ENCODE measurements at regions not wholly inside any gene's neighbourhood (a gene's known extent, or its start where the extent isn't known, plus 50 kb on each side); places are given as distances from the start of the nearest gene placed in this dataset.
A peak's percentile ranks its signal among the peaks of the same experiment; 100 is the strongest.
"Not testable (repeated sequence)": the region's sequence is repeated elsewhere in the genome, so short reads cannot be mapped to it uniquely, and the experiment has no call there.

DNA sequence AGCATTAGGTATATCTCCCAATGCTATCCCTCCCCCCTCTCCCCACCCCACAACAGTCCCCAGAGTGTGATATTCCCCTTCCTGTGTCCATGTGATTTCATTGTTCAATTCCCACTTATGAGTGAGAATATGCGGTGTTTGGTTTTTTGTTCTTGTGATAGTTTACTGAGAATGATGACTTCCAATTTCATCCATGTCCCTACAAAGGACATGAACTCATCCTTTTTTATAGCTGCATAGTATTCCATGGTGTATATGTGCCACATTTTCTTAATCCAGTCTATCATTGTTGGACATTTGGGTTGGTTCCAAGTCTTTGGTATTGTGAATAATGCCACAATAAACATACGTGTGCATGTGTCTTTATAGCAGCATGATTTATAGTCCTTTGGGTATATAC is 194.6 kb upstream of the WSB1 start:
- DNase-seq: not testable (repeated sequence)

DNA sequence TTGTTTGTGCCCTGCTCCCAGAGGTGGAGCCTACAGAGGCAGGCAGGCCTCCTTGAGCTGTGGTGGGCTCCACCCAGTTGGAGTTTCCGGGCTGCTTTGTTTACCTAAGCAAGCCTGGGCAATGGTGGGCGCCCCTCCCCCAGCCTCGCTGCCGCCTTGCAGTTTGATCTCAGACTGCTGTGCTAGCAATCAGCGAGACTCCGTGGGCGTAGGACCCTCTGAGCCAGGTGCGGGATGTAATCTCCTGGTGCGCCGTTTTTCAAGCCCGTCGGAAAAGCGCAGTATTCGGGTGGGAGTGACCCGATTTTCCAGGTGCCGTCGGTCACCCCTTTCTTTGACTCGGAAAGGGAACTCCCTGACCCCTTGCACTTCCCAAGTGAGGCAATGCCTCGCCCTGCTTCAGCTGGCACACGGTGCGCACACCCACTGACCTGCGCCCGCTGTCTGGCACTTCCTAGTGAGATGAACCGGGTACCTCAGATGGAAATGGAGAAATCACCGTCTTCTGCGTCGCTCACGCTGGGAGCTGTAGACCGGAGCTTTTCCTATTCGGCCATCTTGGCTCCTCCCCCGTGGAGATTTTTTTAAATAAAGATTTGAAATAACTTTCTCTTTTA is 189.2 kb upstream of the WSB1 start:
- peak; percentile 53 for DNase-seq

DNA sequence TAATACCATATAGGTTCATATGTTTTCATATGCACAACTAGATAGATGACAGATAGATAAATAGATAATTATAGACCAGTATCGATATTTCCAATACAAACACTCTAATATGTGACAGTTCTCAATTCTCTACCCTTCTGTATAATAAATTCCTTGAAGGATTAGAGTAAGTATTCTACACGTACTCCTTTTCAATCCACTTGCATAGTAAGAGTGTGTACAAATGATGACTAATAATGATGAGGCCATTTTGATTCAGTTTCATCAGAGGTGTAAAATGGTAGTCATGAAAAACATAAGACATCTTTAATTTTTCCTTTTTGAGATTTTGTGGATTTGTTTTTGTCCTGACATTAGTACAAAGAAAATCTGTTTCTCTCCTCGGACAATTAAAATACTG is 188.3 kb upstream of the WSB1 start:
- DNase-seq: no peak

DNA sequence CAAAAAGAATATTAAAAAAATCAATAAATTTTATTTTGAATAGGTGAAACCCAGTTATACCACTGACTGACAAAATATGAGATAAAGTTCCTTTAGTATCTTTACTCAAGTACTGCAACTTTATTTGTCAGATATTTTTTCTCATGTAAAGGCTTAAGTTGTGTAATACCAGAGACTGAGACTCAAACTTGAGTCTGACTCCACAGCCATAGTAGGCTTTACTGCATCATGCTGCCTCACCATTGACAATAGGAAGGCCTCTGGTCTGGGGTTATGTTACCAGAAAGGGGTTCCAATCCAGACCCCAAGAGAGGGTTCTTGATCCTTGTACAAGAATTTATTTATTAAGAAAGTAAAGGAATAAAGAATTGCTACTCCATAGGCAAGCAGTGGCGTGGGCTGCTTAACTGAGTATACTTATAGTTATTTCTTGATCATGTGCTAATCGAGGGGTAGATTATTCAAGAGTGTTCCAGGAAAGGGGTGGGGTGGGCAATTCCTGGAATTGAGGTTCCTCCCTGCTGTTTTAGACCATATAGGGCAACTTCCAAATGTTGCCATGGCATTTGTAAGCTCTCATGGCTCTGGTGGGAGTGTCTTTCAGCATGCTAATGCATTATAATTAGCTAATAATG is 187.4 kb upstream of the WSB1 start:
- no peak for DNase-seq

DNA sequence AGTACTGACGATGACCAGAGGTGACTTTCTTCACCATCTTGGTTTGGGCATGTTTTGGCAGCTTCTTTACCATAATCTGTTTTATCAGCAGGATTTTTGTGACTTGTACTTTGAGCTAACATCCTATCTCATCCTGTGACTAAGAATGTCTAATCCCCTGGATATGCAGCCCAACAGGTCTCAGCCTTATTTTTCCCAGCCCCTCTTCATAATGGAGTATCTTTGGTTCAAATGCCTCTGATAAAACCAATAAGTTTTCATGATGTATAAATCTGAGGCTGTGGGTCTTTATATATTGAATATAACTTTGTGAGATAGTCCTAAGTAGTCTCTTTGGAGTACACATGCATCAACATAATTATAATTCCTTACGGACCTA is 186.9 kb upstream of the WSB1 start:
- DNase-seq: no peak

DNA sequence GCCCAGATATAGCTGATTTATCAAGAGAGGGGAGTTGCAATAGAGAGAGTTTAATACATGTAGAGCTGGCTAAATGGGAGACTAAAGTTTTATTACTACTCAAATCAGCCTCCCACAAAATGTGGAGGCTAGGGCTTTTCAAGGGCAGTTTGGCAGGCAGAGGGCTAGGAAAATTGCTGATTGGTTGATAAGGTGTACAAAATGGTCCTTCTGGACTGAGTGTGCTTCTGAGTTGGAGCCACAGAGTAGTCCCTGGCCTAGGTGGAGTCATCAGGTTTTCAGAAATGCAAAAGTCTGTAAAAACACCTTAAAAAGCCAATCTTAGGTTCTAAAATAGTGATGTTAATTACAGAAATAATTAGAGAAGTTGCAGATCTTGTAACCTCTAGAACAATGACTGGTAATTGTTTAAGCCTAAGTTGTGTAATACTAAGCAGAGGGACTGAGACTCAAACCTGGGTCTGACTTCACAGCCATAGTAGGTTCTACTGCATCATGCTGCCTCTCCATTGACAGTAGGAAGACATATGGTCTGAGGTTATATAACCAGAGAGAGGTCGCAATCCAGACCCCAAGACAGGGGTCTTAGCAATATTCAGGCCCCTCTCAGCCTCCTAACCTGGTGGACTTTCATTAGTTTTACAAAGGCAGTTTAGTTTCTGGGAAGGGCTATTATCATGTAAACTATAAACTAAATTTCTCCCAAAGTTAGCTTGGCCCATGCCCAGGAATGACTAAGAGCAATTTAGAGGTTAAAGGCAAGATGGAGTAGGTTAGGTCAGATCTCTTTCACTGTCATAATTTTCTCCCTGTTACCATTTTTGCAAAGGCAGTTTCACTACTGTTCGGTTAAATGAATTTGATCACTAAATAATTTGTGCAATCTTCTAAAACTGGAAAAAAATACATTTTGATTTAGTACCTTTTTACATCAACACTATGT is 186.3 kb upstream of the WSB1 start:
- DNase-seq: not testable (repeated sequence)

DNA sequence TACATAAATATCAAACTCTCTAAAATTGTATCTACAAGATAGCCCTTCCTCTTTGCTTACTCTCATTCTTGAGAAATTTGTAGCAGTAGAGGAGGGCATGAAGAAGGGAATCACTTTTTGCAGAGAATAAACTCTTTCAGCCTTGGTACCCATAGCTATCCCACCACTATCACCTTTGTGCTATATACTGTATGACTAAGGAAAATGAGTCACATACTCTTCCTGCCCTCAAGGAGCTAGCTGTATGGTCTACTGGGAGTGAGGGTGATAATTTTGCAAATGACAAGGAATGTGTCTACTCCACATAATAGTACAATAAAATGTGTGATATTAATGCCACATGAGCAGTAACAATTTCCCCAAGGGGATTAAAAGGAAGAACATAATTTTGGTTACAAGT is 184.6 kb upstream of the WSB1 start:
- DNase-seq: no peak

DNA sequence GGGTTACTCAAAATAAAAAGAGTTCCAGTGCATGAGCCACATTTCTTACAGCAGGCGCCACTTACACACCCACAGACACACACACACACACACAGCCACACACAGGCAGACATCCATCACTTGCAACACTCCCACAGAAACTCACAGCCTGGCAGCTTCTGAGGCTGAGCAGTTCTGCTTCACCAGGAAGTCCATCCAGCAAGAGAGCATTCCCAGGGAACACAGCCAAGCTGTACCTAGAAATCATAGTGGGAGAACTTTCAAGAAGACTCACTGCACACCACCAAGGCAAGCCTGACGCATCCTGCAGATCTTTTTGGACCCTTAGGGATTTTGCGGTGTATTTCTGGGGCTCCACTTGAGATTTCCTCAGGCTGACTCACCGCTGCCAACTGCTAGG is 140.9 kb upstream of the WSB1 start:
- DNase-seq: no peak

DNA sequence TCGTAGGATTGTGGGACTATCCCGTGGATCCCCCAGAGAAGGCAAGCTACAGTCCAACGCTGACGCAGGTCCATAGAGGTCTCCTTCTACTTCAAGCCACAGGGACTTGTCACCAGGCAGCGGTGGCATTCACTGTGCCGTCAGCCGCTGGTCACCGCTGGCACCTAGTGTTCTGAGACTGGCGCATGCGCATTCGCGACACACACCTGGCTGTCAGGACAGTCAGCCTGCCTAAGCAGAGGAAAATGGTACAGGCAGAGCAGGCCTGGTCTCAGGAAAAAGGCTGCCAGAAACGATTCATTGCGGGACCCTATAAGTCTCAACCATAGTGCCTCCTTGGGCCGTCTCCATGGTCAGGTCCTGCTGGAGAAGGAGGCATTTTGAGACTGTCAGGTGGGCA is 138.0 kb upstream of the WSB1 start:
- no peak for DNase-seq

DNA sequence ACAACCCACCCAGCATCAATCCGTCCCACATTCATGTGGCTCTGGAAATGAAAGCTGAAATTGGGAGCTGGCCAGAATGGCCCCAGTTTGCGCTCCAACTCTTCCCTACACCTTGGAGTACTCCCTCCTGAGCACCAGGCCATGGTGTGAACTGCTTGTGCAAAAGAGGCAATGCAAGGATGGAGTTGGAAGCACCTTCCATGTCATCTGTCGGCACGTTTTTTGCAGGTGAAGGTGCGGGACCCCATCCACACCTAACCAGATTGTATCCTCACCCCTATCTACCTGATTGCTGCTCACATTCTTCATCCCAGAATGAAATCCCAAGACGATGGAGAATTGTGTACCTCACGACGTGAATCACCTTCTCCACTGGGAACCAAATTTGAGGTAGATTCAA is 136.6 kb upstream of the WSB1 start:
- DNase-seq: no peak

DNA sequence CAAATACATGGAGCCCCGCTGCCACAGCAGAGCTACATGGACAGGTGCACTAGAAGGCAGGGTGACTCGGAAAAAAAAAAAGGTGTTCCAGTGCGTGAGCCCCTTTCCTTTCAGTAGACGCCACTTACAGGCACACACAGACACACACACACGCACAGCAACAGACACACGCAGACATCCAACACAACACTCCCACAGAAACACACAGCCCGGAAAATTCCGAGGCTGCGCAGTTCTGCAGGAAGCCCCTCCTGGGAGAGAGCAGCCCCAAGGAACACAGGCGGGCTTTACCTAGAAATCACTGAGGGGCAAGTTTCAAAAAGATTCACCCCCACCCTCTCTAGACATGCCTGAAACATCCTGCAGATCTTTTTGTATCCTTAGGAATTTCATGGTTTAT is 136.0 kb upstream of the WSB1 start:
- no peak for DNase-seq

DNA sequence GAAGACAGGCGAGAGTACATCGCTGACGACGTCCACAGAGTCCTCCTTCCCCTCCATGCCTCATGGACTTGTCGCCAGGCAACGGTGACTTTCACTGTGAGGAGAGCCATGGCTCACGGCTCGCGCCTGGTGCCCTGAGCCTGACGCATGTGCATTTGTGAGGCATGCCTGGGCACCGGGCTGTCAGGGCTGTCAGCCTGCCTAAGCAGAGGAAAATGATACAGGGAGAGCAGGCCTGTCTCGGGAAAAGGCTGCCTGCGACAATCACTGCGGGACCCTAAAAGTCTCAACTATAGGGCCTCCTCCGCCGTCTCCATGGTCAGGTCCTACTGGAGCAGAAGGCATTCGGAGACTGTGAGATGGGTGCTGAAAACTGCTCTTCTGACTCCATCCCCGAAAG is 135.5 kb upstream of the WSB1 start:
- DNase-seq: no peak

DNA sequence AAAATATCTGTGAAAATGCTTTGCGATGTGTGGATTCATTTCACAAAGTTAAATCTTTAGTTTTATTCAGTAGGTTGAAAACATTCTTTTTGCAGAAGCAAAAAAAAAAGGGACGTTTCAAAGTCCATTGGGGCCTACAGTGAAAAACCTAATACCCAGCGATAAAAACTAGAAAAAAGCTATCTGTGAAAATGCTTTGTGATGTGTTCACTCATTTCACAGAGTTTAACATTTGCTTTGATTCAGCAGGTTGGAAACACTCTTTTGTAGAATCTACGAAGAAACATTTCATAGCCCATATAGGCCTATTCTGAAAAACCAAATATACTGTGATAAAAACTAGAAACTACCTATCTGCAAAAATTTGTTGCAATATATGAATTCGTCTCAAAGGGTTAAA is 113.6 kb upstream of the WSB1 start:
- DNase-seq: no peak

DNA sequence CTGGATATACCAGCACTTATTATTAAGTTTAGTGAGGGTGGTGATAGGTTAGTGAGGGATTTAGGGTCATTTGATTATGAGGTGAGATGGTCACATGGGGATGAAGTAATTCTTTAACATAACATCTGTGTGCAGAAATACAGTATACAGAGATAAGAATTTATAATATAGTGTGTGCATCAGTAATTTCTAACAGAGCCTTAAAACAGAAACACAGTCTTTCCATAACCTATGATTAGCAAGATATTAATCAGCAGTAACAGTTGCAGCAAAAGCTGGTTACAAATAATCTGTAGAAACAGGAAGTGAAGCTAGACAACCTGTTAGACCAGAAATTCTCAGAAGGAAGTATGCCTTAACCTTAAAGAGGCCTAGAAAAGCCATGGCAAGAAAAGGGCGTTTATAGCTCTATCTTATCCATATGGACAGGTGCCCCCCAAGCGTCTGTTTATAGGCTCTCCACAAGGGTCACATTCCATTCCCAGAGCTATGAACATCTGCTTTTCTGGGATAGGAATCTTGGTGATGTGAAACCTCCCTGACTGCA is 112.5 kb upstream of the WSB1 start:
- not testable (repeated sequence) for DNase-seq

DNA sequence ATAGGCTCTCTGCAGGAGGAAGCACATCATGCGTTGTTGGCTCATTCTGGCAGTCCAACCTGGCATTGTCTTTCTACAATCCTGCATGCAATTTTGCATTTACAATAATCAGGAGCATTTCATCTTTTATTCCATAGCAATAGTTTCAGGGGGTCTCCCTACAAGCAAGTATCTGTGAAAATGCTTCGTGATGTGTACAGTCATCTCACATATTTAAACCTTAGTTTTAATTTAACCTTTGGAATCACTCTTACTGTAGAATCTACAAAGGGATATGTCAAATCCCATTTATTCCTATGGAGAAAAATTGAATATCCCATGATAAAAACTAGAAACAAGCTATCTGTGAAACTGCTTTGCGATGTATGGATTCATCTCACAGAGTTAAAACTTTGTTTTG is 112.0 kb upstream of the WSB1 start:
- no peak for DNase-seq

DNA sequence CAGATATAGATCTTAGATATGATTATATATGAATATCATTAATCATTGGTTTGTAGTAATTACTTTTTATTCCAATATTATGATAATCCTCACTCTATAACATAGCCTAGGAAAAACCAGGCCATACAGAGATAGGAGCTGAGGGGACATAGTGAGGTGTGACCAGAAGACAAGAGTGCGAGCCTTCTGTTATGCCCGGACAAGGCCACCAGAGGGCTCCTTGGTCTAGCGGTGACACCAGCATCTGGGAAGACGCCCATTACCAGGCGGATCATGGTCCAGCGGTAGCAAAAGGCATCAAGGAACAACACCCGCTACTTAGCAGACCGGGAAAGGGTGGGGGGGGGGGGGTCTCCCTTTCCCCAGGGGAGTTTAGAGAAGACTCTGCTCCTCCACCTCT is 96.4 kb upstream of the WSB1 start:
- DNase-seq: not testable (repeated sequence)

DNA sequence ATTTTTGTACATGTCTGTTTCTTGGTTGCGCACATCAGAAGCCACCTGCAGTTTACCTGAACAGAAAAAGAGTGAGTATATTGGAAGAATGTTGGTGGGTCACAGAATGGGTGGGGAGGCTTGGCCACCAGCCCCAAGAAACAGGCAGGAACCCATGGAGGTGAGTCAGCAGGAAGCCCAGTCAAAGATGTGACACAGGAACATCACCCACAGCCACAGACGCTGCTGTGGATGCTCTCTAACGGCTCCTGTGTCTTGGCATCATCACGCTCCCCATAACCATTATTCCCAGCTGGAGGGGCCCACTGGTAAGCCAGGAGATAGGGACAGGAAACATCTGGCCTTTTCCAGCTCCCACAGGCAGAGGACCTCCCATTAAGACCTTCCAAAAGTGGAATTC is 94.0 kb upstream of the WSB1 start:
- DNase-seq: no peak

DNA sequence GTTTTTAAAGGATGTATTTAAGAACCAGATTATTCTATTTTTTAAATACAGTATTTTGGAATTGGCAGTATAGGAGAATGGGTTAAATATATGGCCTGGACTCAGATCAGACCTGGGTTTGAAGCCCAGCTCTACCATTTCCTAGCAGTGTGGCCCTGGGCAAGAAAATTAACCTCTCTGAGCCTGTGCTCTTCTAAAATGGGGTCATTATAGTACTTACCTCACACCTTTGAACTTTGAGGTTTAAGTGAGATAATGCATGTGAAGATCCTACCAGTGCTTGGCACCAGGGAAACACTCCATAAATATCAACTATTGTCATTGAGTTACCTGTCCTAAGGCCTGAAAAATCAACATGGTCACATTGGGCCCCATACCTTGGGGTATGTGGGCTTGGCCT is 93.4 kb upstream of the WSB1 start:
- DNase-seq: no peak

DNA sequence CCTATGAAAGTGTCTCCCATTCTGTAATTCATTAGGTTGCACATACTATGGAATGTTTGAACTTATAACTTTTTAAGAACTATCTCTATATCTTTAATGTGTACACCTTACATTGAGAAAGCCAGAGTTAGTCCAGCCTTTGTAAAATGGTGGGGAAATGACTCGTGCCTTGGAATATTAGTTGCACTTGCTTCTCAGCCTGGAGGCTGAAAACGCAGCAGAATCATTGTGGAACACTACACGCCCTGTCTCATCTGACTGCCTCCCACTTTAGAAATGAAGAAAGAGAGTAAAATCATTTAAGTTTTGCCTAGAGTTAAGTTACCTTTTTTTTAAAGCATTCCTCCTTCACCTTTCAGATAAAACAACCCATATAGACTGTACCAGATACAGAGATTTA is 90.7 kb upstream of the WSB1 start:
- DNase-seq: no peak

DNA sequence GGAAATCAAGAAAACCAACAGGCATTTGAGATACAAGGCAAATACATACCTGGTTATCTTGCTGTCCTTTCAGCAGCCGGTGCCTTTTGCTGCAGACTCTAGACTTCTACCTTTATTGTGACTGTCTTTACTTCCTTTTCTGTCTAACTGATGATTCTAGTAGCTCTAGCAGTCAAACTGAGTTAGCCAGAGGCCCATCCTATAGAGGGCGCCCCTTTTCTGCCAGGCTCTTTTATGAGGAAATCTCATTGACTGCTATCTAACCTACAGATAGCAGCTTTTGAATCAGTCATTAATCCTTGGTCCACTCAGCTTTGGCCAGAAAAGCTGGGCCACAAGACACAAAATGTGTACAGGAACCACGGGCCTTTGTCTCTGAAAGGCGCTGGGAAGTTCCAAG is 87.5 kb upstream of the WSB1 start:
- no peak for DNase-seq

DNA sequence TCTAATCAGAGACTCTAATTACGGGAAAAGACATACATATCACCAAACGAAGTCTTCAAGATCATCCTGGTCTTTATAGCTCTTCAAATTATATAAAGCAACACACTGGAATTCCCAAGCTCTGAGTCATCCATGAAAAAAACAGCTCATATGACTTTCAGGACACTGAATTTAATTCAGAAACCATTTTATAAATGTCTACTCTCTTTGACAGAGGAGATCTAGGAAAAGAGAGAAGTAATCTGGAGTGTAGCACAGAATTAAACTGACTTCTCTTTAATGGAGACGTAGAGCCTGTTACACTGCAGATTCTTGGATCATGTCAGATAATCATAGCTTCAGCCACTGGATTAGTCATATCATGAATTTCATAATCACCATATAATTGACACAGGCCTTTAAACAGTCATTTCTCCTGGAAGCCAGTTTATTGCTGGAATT is 86.8 kb upstream of the WSB1 start:
- no peak for DNase-seq

DNA sequence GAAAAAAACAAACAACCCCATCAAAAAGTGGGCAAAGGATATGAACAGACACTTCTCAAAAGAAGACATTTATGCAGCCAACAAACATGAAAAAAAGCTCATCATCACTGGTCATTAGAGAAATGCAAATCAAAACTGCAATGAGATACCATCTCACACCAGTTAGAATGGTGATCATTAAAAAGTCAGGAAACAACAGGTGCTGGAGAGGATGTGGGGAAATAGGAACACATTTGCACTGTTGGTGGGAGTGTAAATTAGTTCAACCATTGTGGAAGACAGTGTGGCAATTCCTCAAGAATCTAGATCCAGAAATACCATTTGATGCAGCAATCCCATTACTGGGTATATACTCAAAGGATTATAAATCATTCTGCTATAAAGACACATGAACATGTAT is 85.5 kb upstream of the WSB1 start:
- not testable (repeated sequence) for DNase-seq

DNA sequence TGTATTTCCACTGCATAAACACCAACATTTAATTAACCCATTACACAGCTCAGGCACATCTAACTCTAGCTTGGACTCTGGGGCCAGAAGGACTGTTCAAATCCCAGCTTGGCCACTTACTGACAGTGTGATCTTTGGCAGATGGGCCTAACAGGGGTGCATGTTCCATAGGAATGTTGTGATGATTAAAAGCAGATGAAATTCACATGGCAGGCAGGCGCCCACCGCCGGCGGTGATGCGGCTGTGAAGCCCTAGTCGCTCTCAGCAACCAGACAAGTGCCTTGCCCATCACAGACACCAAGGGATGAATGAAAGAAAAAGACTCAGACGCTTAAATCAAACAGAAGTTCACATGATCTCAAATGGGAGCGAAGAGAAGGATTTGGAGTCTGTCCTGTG is 84.6 kb upstream of the WSB1 start:
- no peak for DNase-seq

DNA sequence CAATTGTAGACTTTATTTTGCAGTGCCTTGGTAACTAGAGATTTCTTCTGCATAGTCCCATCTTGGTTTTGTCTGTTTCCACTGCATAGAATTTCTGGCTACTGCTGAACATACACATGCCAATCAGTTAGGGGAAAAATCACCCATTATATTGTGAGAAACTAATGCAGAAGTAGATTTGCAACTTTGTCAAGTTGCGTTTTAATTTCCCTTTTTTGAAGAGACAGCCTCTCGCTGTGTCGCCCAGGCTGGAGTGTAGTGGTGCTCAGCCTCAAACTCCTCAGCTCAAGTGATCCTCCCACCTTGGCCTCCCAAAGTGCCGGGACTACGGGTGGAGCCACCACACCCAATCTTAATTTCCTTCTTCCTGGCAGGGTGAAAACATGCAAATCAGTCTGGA is 83.1 kb upstream of the WSB1 start:
- not testable (repeated sequence) for DNase-seq

All from DMS153 (cell line).